ENCODE measurements at regions not wholly inside any gene's neighbourhood (a gene's known extent, or its start where the extent isn't known, plus 50 kb on each side); places are given as distances from the start of the nearest gene placed in this dataset.

GRCh38 chr22:48658871-48659270 lies 1168.8 kb downstream of the BRD1 start (continued):
- TF ChIP-seq REST (IDR thresholded peaks at IDR 0.05; ENCODE audit: unreplicated experiment), result no peak
- TF ChIP-seq CTCF (conservative IDR thresholded peaks at IDR 0.05; ENCODE audit: low read depth in 2 of 2), result no peak
- no peak for TF ChIP-seq ETS1 (IDR thresholded peaks at IDR 0.05)
- TF ChIP-seq EZH2phosphoT487 (IDR thresholded peaks at IDR 0.05; ENCODE audit: unreplicated experiment), result no peak
- no peak for TF ChIP-seq ZNF114 (CRISPR knock-in tag; IDR thresholded peaks at IDR 0.05)
- TF ChIP-seq EZH2 (IDR thresholded peaks at IDR 0.05; ENCODE audit: low read depth, unreplicated experiment), result no peak
- no peak for TF ChIP-seq POLR2AphosphoS5 (IDR thresholded peaks at IDR 0.05; ENCODE audit: low read depth)
- TF ChIP-seq JUNB (IDR thresholded peaks at IDR 0.05; ENCODE audit: unreplicated experiment), result no peak
- no peak for TF ChIP-seq STAT1 (IDR thresholded peaks at IDR 0.05; ENCODE audit: unreplicated experiment)

- Histone ChIP-seq H3K9me2 (ENCODE audit: insufficient read depth) (no peaks in the 10 kb centered on the region), H3K27ac (ENCODE audit: low read depth) (no peak overlapping the region), H3F3A (replicated peaks; ENCODE audit: low read depth) (no peaks in the 10 kb centered on the region), H3K4me1 (ENCODE audit: insufficient read depth) (no peaks in the 10 kb centered on the region), H3K79me2 (replicated peaks; ENCODE audit: insufficient read depth) (no peaks in the 10 kb centered on the region), H4K20me1 (replicated peaks; ENCODE audit: insufficient read depth) (no peaks in the 10 kb centered on the region), H3K4me3 (no peak overlapping the region), H3K27me3 (ENCODE audit: insufficient read depth) (no peaks in the 10 kb centered on the region), H3K4me2 (no peak overlapping the region), H3K36me3 (ENCODE audit: insufficient read depth) (no peaks in the 10 kb centered on the region; the same call in 1 of the 2 replicates), H2AFZ (no peak overlapping the region)
- H3K27ac Mint-ChIP-seq, result no peak overlapping the region
- DNase-seq (ENCODE audit: low spot score) (no peak), ATAC-seq (no peak)
- H3K4me1 Mint-ChIP-seq, result no peaks in the 10 kb centered on the region
- no peak overlapping the region for H3K4me3 Mint-ChIP-seq
- peaks cover 5% of the 10 kb centered on the region; the same call in 1 of the 3 replicates for H3K9me3 Mint-ChIP-seq
- TF ChIP-seq REST (IDR thresholded peaks at IDR 0.05; ENCODE audit: unreplicated experiment), result no peak
- TF ChIP-seq CTCF (conservative IDR thresholded peaks at IDR 0.05; ENCODE audit: low read depth in 2 of 2), result no peak
- peaks cover 8% of the 10 kb centered on the region for H3K27me3 Mint-ChIP-seq (ENCODE audit: insufficient read depth, low read depth, poor library complexity)
- 0 out of 3 replicates have a peak, but pooled peaks cover 3% of the 10 kb centered on the region for H3K36me3 Mint-ChIP-seq (ENCODE audit: low read depth)
Observed at GRCh38 chr22:48658246-48658645, 1169.4 kb downstream of the BRD1 start.

Measured in GM23338 (cell line).